ENCODE measurements at regions not wholly inside any gene's neighbourhood (a gene's known extent, or its start where the extent isn't known, plus 50 kb on each side); places are given as distances from the start of the nearest gene placed in this dataset.

- DNase-seq (ENCODE audit: low read depth in 2 of 2) = no peak
Observed at GRCh38 chr7:18357691-18358090, 137.9 kb upstream of the HDAC9 start.

DNA sequence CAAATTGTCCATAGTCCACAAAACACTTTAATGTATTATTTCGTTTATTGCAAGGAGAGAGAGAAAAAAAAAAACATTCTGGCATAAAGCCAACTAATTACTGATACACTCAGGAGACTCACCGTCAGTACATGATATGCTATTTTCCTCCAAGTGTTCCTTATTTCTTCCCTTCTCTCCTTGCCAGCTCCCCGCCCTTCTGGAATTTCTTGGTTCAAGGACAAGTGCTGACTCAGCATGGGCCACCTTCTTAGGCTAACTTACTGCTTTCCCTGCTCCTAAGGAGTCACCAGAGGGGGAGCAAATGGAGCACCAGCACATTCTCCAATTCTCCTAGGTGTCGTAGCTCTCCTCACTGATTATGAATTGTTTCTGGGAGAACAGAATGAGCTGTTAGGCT is 133.8 kb upstream of the HDAC9 start:
- no peak for DNase-seq (ENCODE audit: low read depth in 2 of 2)

DNA sequence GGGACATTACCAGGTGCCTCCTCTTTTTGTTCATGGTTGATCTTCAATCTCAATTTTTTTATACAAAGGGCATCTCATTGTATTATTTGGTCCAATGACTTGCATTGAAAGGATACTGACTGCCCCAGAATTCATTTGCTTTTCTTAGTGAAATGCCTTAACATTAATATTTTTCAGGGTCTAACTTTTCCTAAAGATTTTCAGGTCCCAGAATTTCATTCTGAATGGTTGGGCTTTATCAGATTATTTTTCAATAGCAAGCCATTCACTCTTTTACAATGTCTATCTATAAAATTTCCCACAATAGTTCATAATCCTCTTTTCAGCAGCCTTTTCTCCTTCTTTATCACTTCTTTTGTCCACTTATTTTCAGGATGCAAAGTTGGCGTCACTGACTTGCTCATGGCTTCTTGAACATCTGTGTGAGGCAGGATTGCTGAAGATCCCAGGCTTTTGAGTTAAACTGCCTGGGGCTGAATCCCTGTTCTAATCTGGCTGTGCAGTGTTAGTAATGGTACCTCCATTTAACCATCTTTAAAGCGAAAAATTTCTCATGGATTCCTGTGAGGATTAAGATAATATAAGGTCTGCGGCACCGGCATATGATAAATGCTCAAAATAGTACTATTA is 131.7 kb upstream of the HDAC9 start:
- DNase-seq (ENCODE audit: low read depth in 2 of 2) = no peak

GRCh38 chr7:18364396-18364795 is 131.2 kb upstream of the HDAC9 start:
- DNase-seq (ENCODE audit: low read depth in 2 of 2) = no peak

DNA sequence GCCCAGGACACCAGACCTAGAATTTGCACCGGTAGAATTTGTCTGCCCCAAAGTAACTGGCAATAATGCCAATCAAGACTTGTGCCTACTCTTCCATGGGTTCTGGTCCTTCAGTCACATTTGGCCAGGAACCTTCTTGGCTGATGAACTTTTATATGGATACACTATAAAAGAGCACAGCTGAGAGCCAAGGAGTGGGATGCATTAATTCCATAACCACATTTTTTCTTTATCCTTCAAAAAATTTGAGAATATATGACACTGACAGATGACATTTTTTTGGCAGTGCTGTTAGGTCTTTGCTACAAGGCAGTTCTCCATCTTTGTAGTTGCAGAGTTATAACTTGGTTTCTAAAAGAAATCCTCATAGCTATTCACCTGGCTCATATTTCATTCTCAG is 129.2 kb upstream of the HDAC9 start:
- no peak for DNase-seq (ENCODE audit: low read depth in 2 of 2)

DNA sequence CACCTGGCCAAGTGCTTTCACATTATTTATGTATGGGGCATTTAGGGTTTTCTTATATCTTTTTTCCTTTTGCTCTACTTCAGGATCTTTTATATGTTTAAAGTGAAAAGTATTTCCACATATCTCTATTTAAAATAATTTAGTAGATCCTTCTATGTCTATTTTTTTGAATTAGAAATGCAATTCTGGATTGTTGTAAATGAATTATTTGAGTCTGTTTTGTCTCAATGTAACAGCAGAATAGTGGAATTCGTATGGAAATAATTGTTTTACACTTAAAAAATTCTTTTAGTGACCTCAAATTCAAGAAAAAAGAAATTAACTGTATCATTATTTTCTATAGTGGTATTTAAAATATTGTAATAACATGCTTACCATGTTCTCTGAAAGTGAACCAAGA is 126.5 kb upstream of the HDAC9 start:
- no peak for DNase-seq (ENCODE audit: low read depth in 2 of 2)

- DNase-seq (ENCODE audit: low read depth in 2 of 2) = no peak
Observed at GRCh38 chr7:18370633-18371032, 124.9 kb upstream of the HDAC9 start.

DNA sequence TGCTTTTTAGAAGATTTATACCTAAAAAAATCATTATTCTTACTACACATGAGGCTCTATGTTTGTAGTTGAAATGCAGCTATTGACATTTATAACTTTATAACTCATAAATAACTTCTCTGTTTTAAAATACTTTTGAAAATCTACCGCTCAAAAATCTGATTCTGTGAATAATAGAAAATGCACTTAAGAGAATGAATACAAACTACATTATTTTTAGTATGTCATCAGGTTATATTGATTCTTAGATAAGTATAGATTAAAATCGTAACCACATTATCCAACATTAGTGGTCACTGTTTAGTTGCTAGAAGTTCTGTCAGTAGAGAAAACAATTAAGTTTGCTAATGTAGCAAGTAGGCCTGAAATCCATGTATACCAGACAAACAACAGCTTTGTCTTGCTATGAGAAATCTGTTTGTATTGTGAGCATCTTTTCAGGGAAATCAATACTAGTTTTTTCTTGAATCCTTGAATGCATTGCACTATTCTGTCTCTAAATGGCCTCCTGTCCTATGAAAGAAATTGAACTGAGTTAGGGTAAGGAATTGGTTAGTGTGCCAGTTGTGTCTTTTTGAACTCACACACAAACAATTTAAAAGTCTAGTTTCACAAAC is 116.5 kb upstream of the HDAC9 start:
- no peak for DNase-seq (ENCODE audit: low read depth in 2 of 2)

GRCh38 chr7:18384491-18385143 is 110.9 kb upstream of the HDAC9 start:
- no peak for DNase-seq (ENCODE audit: low read depth in 2 of 2)

GRCh38 chr7:18386607-18387006 is 108.9 kb upstream of the HDAC9 start:
- DNase-seq (ENCODE audit: low read depth in 2 of 2) = no peak

DNA sequence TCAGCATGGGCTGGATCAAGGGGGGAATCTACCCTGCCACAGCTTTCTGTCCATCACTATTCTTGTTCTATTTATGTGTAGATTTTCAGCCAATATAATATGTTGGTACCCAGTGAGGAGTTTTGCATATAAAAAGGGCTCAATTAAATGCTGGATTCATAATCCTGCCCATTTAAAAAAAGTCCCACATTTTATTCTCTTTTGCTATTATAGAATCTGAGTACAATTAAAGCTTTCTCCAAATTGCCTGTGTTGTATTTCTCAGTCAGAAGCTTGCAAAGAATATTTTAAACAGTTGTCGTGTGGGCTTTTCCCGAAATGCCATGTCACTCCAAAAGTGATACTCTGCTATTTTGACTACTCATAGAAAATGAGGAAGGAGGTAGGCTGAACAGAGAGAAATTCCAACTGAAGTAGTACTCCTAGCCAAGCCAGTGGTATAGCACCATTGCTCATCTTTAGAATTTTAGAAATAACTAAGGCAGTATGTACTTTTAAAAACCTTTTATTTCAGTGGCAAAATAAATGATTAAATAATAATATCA is 108.3 kb upstream of the HDAC9 start:
- no peak for DNase-seq (ENCODE audit: low read depth in 2 of 2)

DNA sequence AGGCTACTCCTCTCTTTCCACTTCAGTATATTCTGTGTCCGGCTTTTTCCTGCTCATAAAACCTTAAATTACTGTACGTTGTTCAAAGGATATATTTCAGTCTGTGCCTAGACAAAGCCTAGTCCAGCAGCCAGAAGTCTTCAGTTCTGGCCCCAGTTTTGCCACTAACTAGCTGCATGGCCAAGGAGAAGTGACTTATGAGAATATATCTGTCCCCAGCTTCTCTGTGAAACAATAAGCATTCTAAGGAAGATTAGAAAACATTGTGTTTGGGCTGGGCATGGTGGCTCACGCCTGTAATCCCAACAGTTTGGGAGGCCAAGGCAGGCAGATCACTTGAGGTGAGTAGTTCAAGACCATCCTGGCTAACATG is 105.0 kb upstream of the HDAC9 start:
- DNase-seq (ENCODE audit: low read depth in 2 of 2) = no peak

DNA sequence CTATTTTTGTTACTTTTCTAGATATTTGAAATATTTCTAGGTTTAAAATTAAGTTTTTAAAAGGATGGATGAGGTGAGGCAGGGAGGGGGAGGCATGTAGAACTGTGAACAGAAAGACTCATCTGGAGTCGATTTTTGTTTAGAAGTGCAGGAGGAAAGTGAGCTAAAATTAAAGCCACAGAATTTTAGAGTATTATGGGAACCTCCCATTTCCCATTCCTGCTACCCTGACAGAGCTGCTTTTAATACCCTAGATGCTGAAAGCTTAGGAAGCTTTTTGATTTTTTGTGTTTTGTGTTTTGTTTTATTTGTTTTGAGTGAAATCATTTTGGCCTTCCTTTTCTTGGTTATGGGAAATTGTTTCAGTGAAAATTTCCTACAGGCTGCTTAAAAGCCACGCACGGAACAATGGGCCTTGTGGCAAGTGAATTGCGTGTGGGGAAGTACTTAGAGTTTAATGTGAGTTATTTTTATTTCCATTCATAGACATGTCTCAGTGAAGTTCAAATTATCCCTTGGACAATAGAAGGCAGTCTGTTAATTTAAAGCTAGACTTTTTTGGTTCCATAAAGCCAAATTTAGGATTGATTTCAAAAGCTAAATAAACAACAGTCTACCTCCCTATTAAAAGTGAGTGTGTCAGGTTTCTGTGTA is 102.0 kb upstream of the HDAC9 start:
- DNase-seq (ENCODE audit: low read depth in 2 of 2) = peak; percentile 57 to 75

- DNase-seq (ENCODE audit: low read depth in 2 of 2) = no peak
Observed at GRCh38 chr7:18395868-18396267, 99.7 kb upstream of the HDAC9 start.

DNA sequence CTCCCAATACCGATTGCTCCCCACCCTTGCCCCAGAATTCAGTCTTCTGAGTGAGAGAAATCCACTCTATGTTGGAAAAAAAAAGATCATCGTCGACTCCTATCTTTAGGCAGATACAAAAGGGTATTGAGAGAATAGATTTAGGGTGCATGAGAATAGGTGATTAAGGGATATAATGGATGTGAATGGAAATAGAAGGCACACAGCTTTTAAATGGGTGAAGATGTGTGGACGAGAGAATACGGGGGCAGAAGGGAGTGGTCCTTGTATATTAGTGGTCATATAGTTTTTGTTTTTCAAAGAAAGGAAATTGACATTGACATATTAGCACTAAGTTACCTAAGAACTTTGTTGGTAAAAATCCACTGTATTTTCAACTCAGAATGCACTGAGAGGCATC is 98.6 kb upstream of the HDAC9 start:
- no peak for DNase-seq (ENCODE audit: low read depth in 2 of 2)

DNA sequence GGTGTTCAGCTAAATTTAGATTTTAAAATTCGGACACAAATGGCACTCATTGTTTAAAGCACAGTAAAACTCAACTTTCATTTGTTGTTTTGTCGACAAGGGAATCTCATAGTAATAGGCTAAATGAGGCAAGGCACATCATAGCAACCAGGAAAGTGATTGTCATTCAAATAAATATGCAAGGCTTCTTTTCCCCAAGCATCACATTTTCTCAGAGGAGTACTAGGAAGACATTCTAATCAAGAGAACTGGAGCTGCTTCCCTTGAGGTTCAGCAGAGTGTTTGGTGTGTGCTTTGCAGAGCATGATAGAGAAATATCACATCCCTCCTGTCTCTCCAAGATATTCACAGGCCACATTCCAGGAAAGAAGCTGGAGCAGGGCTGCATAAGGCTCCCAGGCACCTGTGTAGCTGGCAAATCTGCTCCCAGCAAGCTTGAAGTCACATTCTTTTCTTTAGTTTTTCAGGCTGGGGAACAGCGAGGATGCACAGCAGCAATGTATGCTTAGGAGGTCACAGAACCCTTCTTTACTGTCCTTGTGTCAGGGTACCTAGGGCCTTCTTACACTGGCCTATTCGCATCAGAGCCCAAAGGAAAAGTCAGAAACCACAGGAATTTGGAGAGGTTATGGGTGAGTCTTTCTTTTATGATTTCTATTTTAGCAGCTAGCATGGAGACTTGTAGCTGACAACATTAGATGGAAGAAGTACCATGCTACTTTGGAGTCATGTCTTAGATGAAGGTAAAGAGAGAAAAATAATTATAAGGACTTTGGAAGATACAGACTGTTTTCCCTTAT is 95.9 kb upstream of the HDAC9 start:
- no peak for DNase-seq (ENCODE audit: low read depth in 2 of 2)

GRCh38 chr7:18400275-18400674 is 95.3 kb upstream of the HDAC9 start:
- DNase-seq (ENCODE audit: low read depth in 2 of 2) = no peak

DNA sequence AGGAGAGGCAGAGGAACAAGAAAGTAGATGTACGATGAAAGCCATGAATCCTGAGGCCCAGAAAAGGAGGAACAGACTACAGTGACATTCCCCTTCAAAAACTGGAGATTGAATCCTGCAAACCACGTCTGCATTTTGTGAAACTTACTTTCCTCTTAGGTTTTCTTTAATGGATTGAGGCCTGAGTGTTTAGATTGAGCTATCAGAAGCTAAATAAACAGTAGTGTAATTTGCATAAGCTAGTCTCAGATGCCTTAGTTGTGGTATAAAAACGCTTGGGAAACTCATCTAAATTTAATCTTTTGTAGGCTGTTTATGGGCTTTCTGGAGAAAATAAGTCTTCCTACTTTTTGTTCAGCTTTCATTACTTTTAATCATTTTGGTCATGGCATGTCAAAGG is 94.8 kb upstream of the HDAC9 start:
- no peak for DNase-seq (ENCODE audit: low read depth in 2 of 2)

- DNase-seq (ENCODE audit: low read depth in 2 of 2) = no peak
Observed at GRCh38 chr7:18401757-18402156, 93.8 kb upstream of the HDAC9 start.

- peak in 1 of 2 donors; percentile 54 for DNase-seq (ENCODE audit: low read depth in 2 of 2)
Observed at GRCh38 chr7:18402488-18403183, 92.9 kb upstream of the HDAC9 start.

GRCh38 chr7:18405726-18406125 is 89.8 kb upstream of the HDAC9 start:
- DNase-seq (ENCODE audit: low read depth in 2 of 2) = peak in 1 of 2 donors; percentile 74
